HCT116 (cell line): ENCODE measurements at regions not wholly inside any gene's neighbourhood (a gene's known extent, or its start where the extent isn't known, plus 50 kb on each side); places are given as distances from the start of the nearest gene placed in this dataset.
"Not testable (repeated sequence)": the region's sequence is repeated elsewhere in the genome, so short reads cannot be mapped to it uniquely, and the experiment has no call there.

ENCODE experiments used
- ATAC-seq: fragments of 200-7000 bp; cut with Tn5 transposase; 2 replicates; pipeline ENCODE4 v1.9.1; 2020; ENCODE audit warnings: mild to moderate bottlenecking, moderate library complexity
- BruUV-seq: library from RNA; stranded (reverse); fragments of 400-500 nt; replicated peaks from 2 replicates; lab custom pipeline; 2021; lab: Mats Ljungman, UMichigan
- CTCF ChIA-PET: fragments of 300-600 bp; sonication (Branson Sonifier 250); formaldehyde crosslinking; loops from one replicate; lab custom pipeline; 2021; ENCODE audit warnings: antibody characterized with exemption; lab: Charles Lee
- POLR2A ChIA-PET: fragments of 300-600, 350-600 bp; sonication (Branson Sonifier 250); formaldehyde crosslinking; loops from one replicate; lab custom pipeline; 2021; ENCODE audit warnings: antibody characterized with exemption; lab: Charles Lee
- RAD21 ChIA-PET, 2 experiments: fragments of 300-600 bp; sonication (Branson Sonifier 250); formaldehyde crosslinking; loops; one replicate each; lab custom pipeline; 2023; ENCODE audit warnings: low total read pairs in 2 of 2; ENCODE audit not compliant: uncharacterized antibody in 2 of 2, unreplicated experiment in 2 of 2, low non-redundant PET in 1 of 2; lab: Charles Lee
- DNase-seq: peaks from one replicate; pipeline ENCODE4 v3.0.0-alpha.2; 2010; ENCODE audit warnings: low read depth, low spot score
- H2AFZ ChIP-seq: fragments of 200-600 bp; shearing (Covaris generic), sonication (generic); 2 replicates; pipeline ENCODE4 v1.6.1; 2017; ENCODE audit warnings: low read depth, mixed run types, mixed read lengths, antibody characterized with exemption, low read length; ENCODE audit not compliant: poor library complexity, severe bottlenecking
- H3K27ac ChIP-seq: 2 replicates; pipeline ENCODE4 v1.5.1; 2012; ENCODE audit warnings: low read depth, low read length
- H3K27me3 ChIP-seq: fragments of 200-600 bp; sonication (generic); 2 replicates; pipeline ENCODE4 v1.6.1; 2016; ENCODE audit warnings: mixed run types, low read length, mixed read lengths; ENCODE audit not compliant: insufficient read depth
- H3K36me3 ChIP-seq, 2 experiments: fragments of 200-500 bp in 1 of 2; fragments of 200-600 bp in 1 of 2; sonication (Bioruptor generic) in 1 of 2; sonication (generic) in 1 of 2; 2 replicates each; pipeline versions ENCODE4 v1.5.1 to v1.6.1; 2014 to 2016; ENCODE audit warnings: low read length in 2 of 2, inconsistent platforms in 1 of 2, mixed read lengths in 1 of 2, mixed run types in 1 of 2; ENCODE audit not compliant: insufficient read depth in 2 of 2, control insufficient read depth in 1 of 2
- H3K4me1 ChIP-seq, 2 experiments: fragments of 200-600 bp in 1 of 2; sonication (generic) in 1 of 2; 2 replicates each; pipeline versions ENCODE4 v1.5.1 to v1.6.1; 2012 to 2017; ENCODE audit warnings: low read length in 2 of 2, inconsistent platforms in 1 of 2, mild to moderate bottlenecking in 1 of 2, mixed read lengths in 1 of 2, mixed run types in 1 of 2, moderate library complexity in 1 of 2; ENCODE audit not compliant: insufficient read depth in 2 of 2, control insufficient read depth in 1 of 2
- H3K4me2 ChIP-seq: fragments of 200-600 bp; sonication (generic); 2 replicates; pipeline ENCODE4 v1.6.1; 2017; ENCODE audit warnings: mixed run types, low read length, mixed read lengths
- H3K4me3 ChIP-seq, 2 experiments: fragments of 200-600 bp in 1 of 2; sonication (generic) in 1 of 2; replicated peaks in 1 of 2; 2 replicates each; pipeline ENCODE4 v1.5.1; 2011 to 2016; ENCODE audit warnings: low read length in 2 of 2, control low read depth in 1 of 2, low read depth in 1 of 2, mild to moderate bottlenecking in 1 of 2, mixed read lengths in 1 of 2, mixed run types in 1 of 2
- H3K79me2 ChIP-seq: fragments of 200-600 bp; sonication (generic); 2 replicates; pipeline ENCODE4 v1.6.1; 2017; ENCODE audit warnings: mild to moderate bottlenecking, mixed run types, low read length, moderate library complexity, mixed read lengths; ENCODE audit not compliant: insufficient read depth
- H3K9ac ChIP-seq: fragments of 200-600 bp; sonication (generic); 2 replicates; pipeline ENCODE4 v1.6.1; 2016; ENCODE audit warnings: low read length, mixed read lengths
- H3K9me2 ChIP-seq: fragments of 200-600 bp; sonication (generic), shearing (Covaris generic); 2 replicates; pipeline ENCODE4 v1.6.1; 2017; ENCODE audit warnings: mixed run types, mild to moderate bottlenecking, moderate library complexity; ENCODE audit not compliant: insufficient read depth
- H3K9me3 ChIP-seq, 2 experiments: fragments of 200-500 bp in 1 of 2; fragments of 200-600 bp in 1 of 2; sonication (Bioruptor generic) in 1 of 2; sonication (generic) in 1 of 2; 2 replicates each; pipeline ENCODE4 v1.6.1; 2014 to 2017; ENCODE audit warnings: low read length in 2 of 2, mixed read lengths in 2 of 2, inconsistent platforms in 1 of 2, low read depth in 1 of 2, mild to moderate bottlenecking in 1 of 2, mixed run types in 1 of 2, moderate library complexity in 1 of 2; ENCODE audit not compliant: control insufficient read depth in 1 of 2, insufficient read depth in 1 of 2
- H4K20me1 ChIP-seq: fragments of 200-600 bp; sonication (generic), shearing (Covaris generic); 2 replicates; pipeline ENCODE4 v1.6.1; 2017; ENCODE audit warnings: mixed run types, mild to moderate bottlenecking, moderate library complexity; ENCODE audit not compliant: insufficient read depth
- CBX3 ChIP-seq: IDR thresholded peaks from 2 replicates; pipeline ENCODE4 v1.6.1; 2012; ENCODE audit warnings: low read depth
- EZH2 ChIP-seq: fragments of 200-600 bp; sonication (generic); IDR thresholded peaks from 2 replicates; pipeline ENCODE4 v1.6.1; 2017; ENCODE audit warnings: antibody characterized with exemption, mixed run types
- ZBTB33 ChIP-seq: IDR thresholded peaks from 2 replicates; pipeline ENCODE4 v1.6.1; 2011; ENCODE audit warnings: mild to moderate bottlenecking, low read length, moderate library complexity; ENCODE audit not compliant: insufficient replicate concordance; ENCODE audit errors: extremely low read depth
- intact Hi-C: fragments of 100-400 bp; cut with micrococcal nuclease; formaldehyde crosslinking; loops from 2 replicates; pipeline ENCODE4 v1.10.0; 2022

- ChIA-PET RAD21 (no interaction called here), CTCF (no interaction called here)
- intact Hi-C loops = no loop called here
- Histone ChIP-seq H3K27me3 (no peaks in the 10 kb centered on the region), H3K27ac (no peak overlapping the region), H3K4me2 (no peak overlapping the region), H3K36me3 (no peaks in the 10 kb centered on the region), H3K9ac (no peak overlapping the region), H3K9me3 (no peaks in the 10 kb centered on the region), H2AFZ (no peak overlapping the region)
- DNase-seq = no peak
- TF ChIP-seq ZBTB33 = no peak
- no peak for TF ChIP-seq CBX3
- no peak for TF ChIP-seq EZH2
- TF ChIP-seq, all 23 proteins: peak for 0
- H3K79me2 ChIP-seq = no peaks in the 10 kb centered on the region
- H3K9me2 ChIP-seq = no peaks in the 10 kb centered on the region
- H3K4me3 ChIP-seq = no peak overlapping the region
- no peaks in the 10 kb centered on the region for H4K20me1 ChIP-seq
- ATAC-seq = no peak
- no TSS peak for BruUV-seq
- POLR2A ChIA-PET = no interaction called here
- no peaks in the 10 kb centered on the region for H3K4me1 ChIP-seq
Observed at GRCh38 chrX:43283187-43283586, 372.9 kb upstream of the MAOA start.

- intact Hi-C loops, H3K4me1 ChIP-seq, BruUV-seq, H3K9ac ChIP-seq, H3K4me3 ChIP-seq, H3K9me2 ChIP-seq, DNase-seq, H4K20me1 ChIP-seq, H2AFZ ChIP-seq, CTCF ChIA-PET, POLR2A ChIA-PET, H3K27me3 ChIP-seq, H3K36me3 ChIP-seq, H3K27ac ChIP-seq, H3K79me2 ChIP-seq, ATAC-seq, H3K9me3 ChIP-seq, RAD21 ChIA-PET, H3K4me2 ChIP-seq: not testable (repeated sequence)
Observed at GRCh38 chrX:43311625-43312024, 344.5 kb upstream of the MAOA start.
